GM12878 (cell line): ENCODE measurements at regions not wholly inside any gene's neighbourhood (a gene's known extent, or its start where the extent isn't known, plus 50 kb on each side); places are given as distances from the start of the nearest gene placed in this dataset.

Source experiments
- ATAC-seq: fragments of 200-7000 bp; cut with Tn5 transposase; 3 replicates; pipeline ENCODE4 v1.9.1; 2020; ENCODE audit warnings: mild to moderate bottlenecking, moderate library complexity
- BruUV-seq: library from RNA; stranded (reverse); fragments of 400-500 nt; replicated peaks from 2 replicates; lab custom pipeline; 2021; lab: Mats Ljungman, UMichigan
- CTCF ChIA-PET: fragments of 300-600 bp; sonication (Branson Sonifier 250); formaldehyde crosslinking; extraction: SDS; loops from one replicate; lab custom pipeline; 2021; ENCODE audit warnings: inconsistent platforms; lab: Yijun Ruan, JAX
- POLR2A ChIA-PET: fragments of 350-600 bp; formaldehyde crosslinking; extraction: SDS; loops from one replicate; lab custom pipeline; 2021; ENCODE audit warnings: inconsistent platforms; lab: Charles Lee
- RAD21 ChIA-PET: fragments of 300-600 bp; sonication (Branson Sonifier 250); formaldehyde crosslinking; loops from one replicate; lab custom pipeline; 2023; ENCODE audit warnings: antibody characterized with exemption; ENCODE audit not compliant: unreplicated experiment; lab: Charles Lee
- SMC1A ChIA-PET: fragments of 300-600 bp; sonication (Branson Sonifier 250); formaldehyde crosslinking; loops from one replicate; lab custom pipeline; 2023; ENCODE audit not compliant: unreplicated experiment, uncharacterized antibody; lab: Charles Lee
- DNase-seq: peaks from one replicate; pipeline ENCODE4 v3.0.0-alpha.2; 2011; ENCODE audit warnings: low read depth, low spot score
- FAIRE-seq: peaks from 3 replicates; lab custom pipeline; 2011; peaks lifted over from hg19 to GRCh38; lab: Jason Lieb, UNC
- H2AFZ ChIP-seq: 2 replicates; pipeline ENCODE4 v1.6.0; 2011; ENCODE audit warnings: low read depth, low read length, control low read depth; ENCODE audit not compliant: control insufficient read depth
- H3K27ac ChIP-seq: 2 replicates; pipeline ENCODE4 v1.5.1; 2011; ENCODE audit warnings: control low read depth; ENCODE audit not compliant: control insufficient read depth, insufficient read depth
- H3K27me3 ChIP-seq, 2 experiments: replicated peaks in 1 of 2; 2 replicates each; pipeline versions ENCODE4 v1.6.0 to v1.6.1; 2011; ENCODE audit warnings: low read length in 1 of 2; ENCODE audit not compliant: control insufficient read depth in 2 of 2, insufficient read depth in 2 of 2
- H3K36me3 ChIP-seq, 2 experiments: 2 replicates each; pipeline ENCODE4 v1.5.1; 2011; ENCODE audit warnings: low read length in 1 of 2; ENCODE audit not compliant: control insufficient read depth in 2 of 2, insufficient read depth in 2 of 2
- H3K4me1 ChIP-seq: 2 replicates; pipeline ENCODE4 v1.6.1; 2011; ENCODE audit warnings: mild to moderate bottlenecking, low read length, moderate library complexity, mixed read lengths; ENCODE audit not compliant: control insufficient read depth, insufficient read depth
- H3K4me2 ChIP-seq: 2 replicates; pipeline ENCODE4 v1.6.0; 2011; ENCODE audit warnings: control low read depth; ENCODE audit not compliant: control insufficient read depth, insufficient read depth
- H3K4me3 ChIP-seq: fragments of 200-600 bp; sonication (generic); 2 replicates; pipeline ENCODE4 v1.5.1; 2016
- H3K79me2 ChIP-seq: 2 replicates; pipeline ENCODE4 v1.6.0; 2011; ENCODE audit warnings: low read length; ENCODE audit not compliant: control insufficient read depth, insufficient read depth
- H3K9ac ChIP-seq: 2 replicates; pipeline ENCODE4 v1.8.0; 2011; ENCODE audit warnings: low read length, control low read depth, mixed read lengths; ENCODE audit not compliant: control insufficient read depth, insufficient read depth
- H3K9me3 ChIP-seq: replicated peaks from 3 replicates; pipeline ENCODE4 v1.5.1; 2011; ENCODE audit warnings: mild to moderate bottlenecking, low read length; ENCODE audit not compliant: control insufficient read depth, insufficient read depth
- H4K20me1 ChIP-seq: 2 replicates; pipeline ENCODE4 v1.6.0; 2011; ENCODE audit not compliant: control insufficient read depth, insufficient read depth
- ASH2L ChIP-seq: fragments of 300-600, 200-600 bp; sonication (generic); IDR thresholded peaks from 2 replicates; pipeline ENCODE4 v1.6.1; 2017; ENCODE audit warnings: low read depth, mild to moderate bottlenecking, borderline replicate concordance
- BCL11A ChIP-seq: IDR thresholded peaks from 2 replicates; pipeline ENCODE4 v1.6.1; 2011; ENCODE audit warnings: low read depth, low read length
- BHLHE40 ChIP-seq, 2 experiments: fragments of 450-650 bp in 1 of 2; IDR thresholded peaks; 2 replicates each; pipeline ENCODE4 v1.6.1; 2011 to 2017; ENCODE audit warnings: low read depth in 2 of 2, borderline replicate concordance in 1 of 2, improper control_type of control experiment in 1 of 2, low read length in 1 of 2, mild to moderate bottlenecking in 1 of 2
- BRCA1 ChIP-seq: IDR thresholded peaks from 2 replicates; pipeline ENCODE4 v1.6.1; 2011; ENCODE audit warnings: low read depth, low read length, improper control_type of control experiment
- HDAC2 ChIP-seq: fragments of 200-600 bp; sonication (generic); IDR thresholded peaks from 2 replicates; pipeline ENCODE4 v1.6.1; 2017
- IRF4 ChIP-seq: IDR thresholded peaks from 2 replicates; pipeline ENCODE4 v1.6.1; 2011; ENCODE audit warnings: low read depth, low read length
- JUNB ChIP-seq: IDR thresholded peaks from 2 replicates; pipeline ENCODE4 v1.6.1; 2016; ENCODE audit warnings: antibody characterized with exemption, mild to moderate bottlenecking
- MYC ChIP-seq: IDR thresholded peaks from 2 replicates; pipeline ENCODE4 v1.6.1; 2011; ENCODE audit warnings: mild to moderate bottlenecking, low read length, moderate library complexity, inconsistent platforms; ENCODE audit not compliant: insufficient read depth, insufficient replicate concordance, insufficient read length, severe bottlenecking
- NFYA ChIP-seq: IDR thresholded peaks from 2 replicates; pipeline ENCODE4 v1.6.1; 2011; ENCODE audit warnings: low read depth, mild to moderate bottlenecking, low read length, improper control_type of control experiment, borderline replicate concordance
- WRNIP1 ChIP-seq: IDR thresholded peaks from 2 replicates; pipeline ENCODE4 v1.6.1; 2011; ENCODE audit warnings: low read depth, low read length, improper control_type of control experiment, borderline replicate concordance
- ZZZ3 ChIP-seq: IDR thresholded peaks from 2 replicates; pipeline ENCODE4 v1.6.1; 2011; ENCODE audit warnings: low read depth; ENCODE audit not compliant: control insufficient read depth, insufficient read length
- WGBS: methylation state at CpG from one replicate; pipeline ENCODE4 v1.1.6; 2016; ENCODE audit warnings: low lambda C conversion rate; ENCODE audit not compliant: insufficient replicate concordance, insufficient coverage; ENCODE audit errors: missing lambda C conversion rate; 5-methylcytosine and 5-hydroxymethylcytosine counted together
- in situ Hi-C: fragments of 300-500 bp; cut with MboI; formaldehyde crosslinking; loops from 9 replicates; pipeline ENCODE4 v1.14.3; 2018; ENCODE audit warnings: mixed read lengths
- intact Hi-C: fragments of 100-400 bp; cut with micrococcal nuclease; formaldehyde crosslinking; loops from one replicate; pipeline ENCODE4 v1.14.2; 2022; ENCODE audit not compliant: unreplicated experiment
- TF ChIP-seq, protein P1 (sequence below): IDR thresholded peaks from 2 replicates; pipeline ENCODE4 v1.6.1; 2011; ENCODE audit warnings: mild to moderate bottlenecking, low read depth, low read length, moderate library complexity; ENCODE audit not compliant: insufficient replicate concordance
- TF ChIP-seq, protein P2 (sequence below): fragments of 450-650 bp; formaldehyde crosslinking; IDR thresholded peaks from 2 replicates; pipeline ENCODE4 v1.4.0; 2022; ENCODE audit warnings: mild to moderate bottlenecking, moderate library complexity
- TF ChIP-seq, protein P3 (sequence below): IDR thresholded peaks from 2 replicates; pipeline ENCODE4 v1.6.1; 2012; ENCODE audit warnings: low read depth, low read length, improper control_type of control experiment

DNA sequence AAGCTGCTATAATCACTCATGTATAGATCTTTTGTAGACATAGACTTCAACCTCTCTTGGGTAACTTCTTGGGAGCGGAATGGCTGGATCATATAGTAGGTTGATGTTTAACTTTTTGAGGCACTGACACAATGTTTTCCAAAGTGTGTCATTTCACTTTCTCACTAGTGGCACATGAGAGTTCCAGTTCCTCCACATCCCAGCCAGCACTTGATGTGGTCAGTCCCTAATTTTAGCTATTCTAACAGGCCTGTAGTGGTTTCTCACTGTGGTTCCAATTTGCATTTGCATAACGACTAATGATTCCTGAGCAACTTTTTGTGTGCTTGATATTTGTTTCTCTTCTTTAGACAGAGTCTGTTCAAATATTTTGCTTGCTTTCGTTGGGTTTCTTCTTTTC is 221.3 kb downstream of the DLL1 start:
- Histone ChIP-seq H3K4me3 (no peak overlapping the region), H2AFZ (no peak overlapping the region), H4K20me1 (no peaks in the 10 kb centered on the region), H3K9me3 (no peaks in the 10 kb centered on the region; the same call in 2 of the 3 replicates), H3K4me2 (no peak overlapping the region), H3K36me3 (no peaks in the 10 kb centered on the region), H3K4me1 (no peaks in the 10 kb centered on the region), H3K27ac (no peak overlapping the region)
- intact Hi-C loops = no loop called here
- 19% methylated on average over 3 of the region's 3 CpGs for WGBS
- SMC1A ChIA-PET = interaction anchor here (0.7 kb wide), 1 partner anchor 119 kb away, joined by 3 read pairs; no protein-coding TSS in a partner anchor
- FAIRE-seq (no peak), ATAC-seq (no peak)
- CTCF ChIA-PET = no interaction called here
- RAD21 ChIA-PET = no interaction called here
- POLR2A ChIA-PET = no interaction called here
- in situ Hi-C loops = no loop called here
- TF ChIP-seq, protein P1, sequence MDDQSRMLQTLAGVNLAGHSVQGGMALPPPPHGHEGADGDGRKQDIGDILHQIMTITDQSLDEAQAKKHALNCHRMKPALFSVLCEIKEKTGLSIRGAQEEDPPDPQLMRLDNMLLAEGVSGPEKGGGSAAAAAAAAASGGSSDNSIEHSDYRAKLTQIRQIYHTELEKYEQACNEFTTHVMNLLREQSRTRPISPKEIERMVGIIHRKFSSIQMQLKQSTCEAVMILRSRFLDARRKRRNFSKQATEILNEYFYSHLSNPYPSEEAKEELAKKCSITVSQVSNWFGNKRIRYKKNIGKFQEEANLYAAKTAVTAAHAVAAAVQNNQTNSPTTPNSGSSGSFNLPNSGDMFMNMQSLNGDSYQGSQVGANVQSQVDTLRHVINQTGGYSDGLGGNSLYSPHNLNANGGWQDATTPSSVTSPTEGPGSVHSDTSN = no peak
- TF ChIP-seq ZZZ3 (no peak), HDAC2 (no peak), BHLHE40 (IDR thresholded peaks at IDR 0.05; ENCODE audit: borderline replicate concordance in 1 of 2, low read depth in 2 of 2, low read length in 1 of 2) (no peak), BCL11A (no peak), WRNIP1 (no peak)
- TF ChIP-seq, all 136 proteins: peak for 0
- Histone ChIP-seq H3K79me2 (no peaks in the 10 kb centered on the region), H3K27me3 (no peaks in the 10 kb centered on the region), H3K9ac (no peak overlapping the region)
- BruUV-seq = no TSS peak
- DNase-seq = no peak

DNA sequence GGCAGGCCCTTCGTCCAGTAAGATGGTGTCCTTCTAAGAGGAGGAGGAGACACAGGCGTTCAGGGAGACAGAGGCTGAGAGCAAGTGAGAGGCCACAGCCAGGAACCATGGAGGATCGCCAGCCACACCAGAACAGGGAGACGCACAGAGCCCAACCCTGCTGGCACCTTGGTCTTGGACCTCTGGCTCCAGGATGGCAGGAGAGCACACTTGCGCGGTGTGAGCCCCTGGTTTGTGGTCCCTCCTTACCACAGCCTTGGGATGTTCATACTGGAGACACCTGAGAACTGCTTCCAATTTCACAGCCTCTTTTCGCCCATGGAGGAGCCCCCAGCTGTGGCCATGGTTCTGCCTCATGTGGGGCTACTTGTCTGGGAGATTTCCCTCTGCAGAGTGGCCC is 222.4 kb downstream of the DLL1 start:
- H3K4me2 ChIP-seq = no peak overlapping the region
- no peak for DNase-seq
- ChIA-PET RAD21 (no interaction called here), POLR2A (no interaction called here), SMC1A (no interaction called here), CTCF (no interaction called here)
- H3K27ac ChIP-seq = no peak overlapping the region
- no peaks in the 10 kb centered on the region for H3K36me3 ChIP-seq
- no peak for FAIRE-seq
- no peak for ATAC-seq
- H3K4me1 ChIP-seq = no peaks in the 10 kb centered on the region
- H3K9ac ChIP-seq = no peak overlapping the region
- no peaks in the 10 kb centered on the region for H3K27me3 ChIP-seq
- no peak overlapping the region for H2AFZ ChIP-seq
- in situ Hi-C loops = no loop called here
- no TSS peak for BruUV-seq
- H3K79me2 ChIP-seq = no peaks in the 10 kb centered on the region
- intact Hi-C loops = no loop called here
- no peak overlapping the region for H3K4me3 ChIP-seq
- no peaks in the 10 kb centered on the region for H4K20me1 ChIP-seq
- 55% methylated on average over 7 of the region's 7 CpGs for WGBS
- H3K9me3 ChIP-seq = no peaks in the 10 kb centered on the region; the same call in 2 of the 3 replicates
- TF ChIP-seq MYC (no peak), BRCA1 (no peak), IRF4 (no peak), ASH2L (no peak), JUNB (no peak), NFYA (no peak)
- TF ChIP-seq, protein P2, sequence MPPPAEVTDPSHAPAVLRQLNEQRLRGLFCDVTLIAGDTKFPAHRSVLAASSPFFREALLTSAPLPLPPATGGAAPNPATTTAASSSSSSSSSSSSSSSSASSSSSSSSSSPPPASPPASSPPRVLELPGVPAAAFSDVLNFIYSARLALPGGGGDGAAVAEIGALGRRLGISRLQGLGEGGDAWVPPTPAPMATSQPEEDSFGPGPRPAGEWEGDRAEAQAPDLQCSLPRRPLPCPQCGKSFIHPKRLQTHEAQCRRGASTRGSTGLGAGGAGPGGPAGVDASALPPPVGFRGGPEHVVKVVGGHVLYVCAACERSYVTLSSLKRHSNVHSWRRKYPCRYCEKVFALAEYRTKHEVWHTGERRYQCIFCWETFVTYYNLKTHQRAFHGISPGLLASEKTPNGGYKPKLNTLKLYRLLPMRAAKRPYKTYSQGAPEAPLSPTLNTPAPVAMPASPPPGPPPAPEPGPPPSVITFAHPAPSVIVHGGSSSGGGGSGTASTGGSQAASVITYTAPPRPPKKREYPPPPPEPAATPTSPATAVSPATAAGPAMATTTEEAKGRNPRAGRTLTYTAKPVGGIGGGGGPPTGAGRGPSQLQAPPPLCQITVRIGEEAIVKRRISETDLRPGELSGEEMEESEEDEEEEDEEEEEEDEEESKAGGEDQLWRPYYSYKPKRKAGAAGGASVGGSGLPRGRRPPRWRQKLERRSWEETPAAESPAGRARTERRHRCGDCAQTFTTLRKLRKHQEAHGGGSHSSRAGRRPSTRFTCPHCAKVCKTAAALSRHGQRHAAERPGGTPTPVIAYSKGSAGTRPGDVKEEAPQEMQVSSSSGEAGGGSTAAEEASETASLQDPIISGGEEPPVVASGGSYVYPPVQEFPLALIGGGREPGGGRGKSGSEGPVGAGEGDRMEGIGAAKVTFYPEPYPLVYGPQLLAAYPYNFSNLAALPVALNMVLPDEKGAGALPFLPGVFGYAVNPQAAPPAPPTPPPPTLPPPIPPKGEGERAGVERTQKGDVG (CRISPR knock-in tag) = no peak
- TF ChIP-seq, protein P3, sequence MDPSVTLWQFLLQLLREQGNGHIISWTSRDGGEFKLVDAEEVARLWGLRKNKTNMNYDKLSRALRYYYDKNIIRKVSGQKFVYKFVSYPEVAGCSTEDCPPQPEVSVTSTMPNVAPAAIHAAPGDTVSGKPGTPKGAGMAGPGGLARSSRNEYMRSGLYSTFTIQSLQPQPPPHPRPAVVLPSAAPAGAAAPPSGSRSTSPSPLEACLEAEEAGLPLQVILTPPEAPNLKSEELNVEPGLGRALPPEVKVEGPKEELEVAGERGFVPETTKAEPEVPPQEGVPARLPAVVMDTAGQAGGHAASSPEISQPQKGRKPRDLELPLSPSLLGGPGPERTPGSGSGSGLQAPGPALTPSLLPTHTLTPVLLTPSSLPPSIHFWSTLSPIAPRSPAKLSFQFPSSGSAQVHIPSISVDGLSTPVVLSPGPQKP = no peak
